A549 (cell line): ENCODE measurements at regions not wholly inside any gene's neighbourhood (a gene's known extent, or its start where the extent isn't known, plus 50 kb on each side); places are given as distances from the start of the nearest gene placed in this dataset.

Experiments
- CEBPB ChIP-seq, 2 experiments: fragments of >200 bp in 1 of 2; sonication (Bioruptor Twin) in 1 of 2; formaldehyde crosslinking in 1 of 2; IDR thresholded peaks; 2 replicates each; pipeline ENCODE4 v1.6.1; 2012 to 2016
- EP300 ChIP-seq, 2 experiments: fragments of >200 bp; sonication (Bioruptor Twin); formaldehyde crosslinking; IDR thresholded peaks; 2 replicates in 1 of 2; 3 replicates in 1 of 2; pipeline ENCODE4 v1.6.1; 2016 to 2017
- FOXS1 ChIP-seq: fragments of 250-450 bp; sonication (Bioruptor Pico); IDR thresholded peaks from 2 replicates; pipeline ENCODE4 v1.5.0; 2020; ENCODE audit warnings: mild to moderate bottlenecking, moderate library complexity
- POLR2A ChIP-seq: IDR thresholded peaks from 2 replicates; pipeline ENCODE4 v1.6.1; 2012; ENCODE audit warnings: mild to moderate bottlenecking, low read length
- TF ChIP-seq, protein P1 (sequence below): fragments of >200 bp; sonication (Bioruptor Twin); formaldehyde crosslinking; IDR thresholded peaks from 3 replicates; pipeline ENCODE4 v1.5.1; 2016
- TF ChIP-seq, protein P2 (sequence below): fragments of 200-600 bp; sonication (generic); IDR thresholded peaks from 2 replicates; pipeline ENCODE4 v1.6.1; 2016; ENCODE audit warnings: antibody characterized with exemption, mild to moderate bottlenecking, moderate library complexity
- TF ChIP-seq, protein P3 (sequence below): IDR thresholded peaks from 2 replicates; pipeline ENCODE4 v1.6.1; 2012

DNA sequence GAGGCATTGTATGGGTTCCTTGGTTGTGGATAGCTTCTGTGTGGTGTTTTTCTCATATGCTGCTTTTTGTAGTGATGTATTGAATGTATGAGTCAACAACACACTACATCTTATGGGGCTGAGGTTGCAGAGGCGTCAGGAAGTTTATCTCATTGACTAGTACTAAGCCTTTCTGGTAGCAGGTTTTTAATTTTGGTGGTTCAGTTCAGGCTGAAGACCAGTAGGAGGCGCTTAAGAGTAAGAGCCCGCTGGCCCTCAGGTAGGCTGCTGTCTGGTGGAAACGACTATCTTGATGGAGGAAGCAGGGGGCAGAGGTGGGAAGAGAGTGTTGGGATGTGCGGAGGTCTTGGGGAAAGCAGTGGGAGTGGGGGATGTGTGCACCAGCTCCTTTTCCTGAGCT, 62.4 kb downstream of the RTP4 start:
- TF ChIP-seq, protein P1, sequence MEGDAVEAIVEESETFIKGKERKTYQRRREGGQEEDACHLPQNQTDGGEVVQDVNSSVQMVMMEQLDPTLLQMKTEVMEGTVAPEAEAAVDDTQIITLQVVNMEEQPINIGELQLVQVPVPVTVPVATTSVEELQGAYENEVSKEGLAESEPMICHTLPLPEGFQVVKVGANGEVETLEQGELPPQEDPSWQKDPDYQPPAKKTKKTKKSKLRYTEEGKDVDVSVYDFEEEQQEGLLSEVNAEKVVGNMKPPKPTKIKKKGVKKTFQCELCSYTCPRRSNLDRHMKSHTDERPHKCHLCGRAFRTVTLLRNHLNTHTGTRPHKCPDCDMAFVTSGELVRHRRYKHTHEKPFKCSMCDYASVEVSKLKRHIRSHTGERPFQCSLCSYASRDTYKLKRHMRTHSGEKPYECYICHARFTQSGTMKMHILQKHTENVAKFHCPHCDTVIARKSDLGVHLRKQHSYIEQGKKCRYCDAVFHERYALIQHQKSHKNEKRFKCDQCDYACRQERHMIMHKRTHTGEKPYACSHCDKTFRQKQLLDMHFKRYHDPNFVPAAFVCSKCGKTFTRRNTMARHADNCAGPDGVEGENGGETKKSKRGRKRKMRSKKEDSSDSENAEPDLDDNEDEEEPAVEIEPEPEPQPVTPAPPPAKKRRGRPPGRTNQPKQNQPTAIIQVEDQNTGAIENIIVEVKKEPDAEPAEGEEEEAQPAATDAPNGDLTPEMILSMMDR, result no peak
- TF ChIP-seq POLR2A (no peak), CEBPB (IDR thresholded peaks at IDR 0.05) (no peak), FOXS1 (CRISPR knock-in tag) (no peak), EP300 (IDR thresholded peaks at IDR 0.05) (no peak)
- TF ChIP-seq, protein P2, sequence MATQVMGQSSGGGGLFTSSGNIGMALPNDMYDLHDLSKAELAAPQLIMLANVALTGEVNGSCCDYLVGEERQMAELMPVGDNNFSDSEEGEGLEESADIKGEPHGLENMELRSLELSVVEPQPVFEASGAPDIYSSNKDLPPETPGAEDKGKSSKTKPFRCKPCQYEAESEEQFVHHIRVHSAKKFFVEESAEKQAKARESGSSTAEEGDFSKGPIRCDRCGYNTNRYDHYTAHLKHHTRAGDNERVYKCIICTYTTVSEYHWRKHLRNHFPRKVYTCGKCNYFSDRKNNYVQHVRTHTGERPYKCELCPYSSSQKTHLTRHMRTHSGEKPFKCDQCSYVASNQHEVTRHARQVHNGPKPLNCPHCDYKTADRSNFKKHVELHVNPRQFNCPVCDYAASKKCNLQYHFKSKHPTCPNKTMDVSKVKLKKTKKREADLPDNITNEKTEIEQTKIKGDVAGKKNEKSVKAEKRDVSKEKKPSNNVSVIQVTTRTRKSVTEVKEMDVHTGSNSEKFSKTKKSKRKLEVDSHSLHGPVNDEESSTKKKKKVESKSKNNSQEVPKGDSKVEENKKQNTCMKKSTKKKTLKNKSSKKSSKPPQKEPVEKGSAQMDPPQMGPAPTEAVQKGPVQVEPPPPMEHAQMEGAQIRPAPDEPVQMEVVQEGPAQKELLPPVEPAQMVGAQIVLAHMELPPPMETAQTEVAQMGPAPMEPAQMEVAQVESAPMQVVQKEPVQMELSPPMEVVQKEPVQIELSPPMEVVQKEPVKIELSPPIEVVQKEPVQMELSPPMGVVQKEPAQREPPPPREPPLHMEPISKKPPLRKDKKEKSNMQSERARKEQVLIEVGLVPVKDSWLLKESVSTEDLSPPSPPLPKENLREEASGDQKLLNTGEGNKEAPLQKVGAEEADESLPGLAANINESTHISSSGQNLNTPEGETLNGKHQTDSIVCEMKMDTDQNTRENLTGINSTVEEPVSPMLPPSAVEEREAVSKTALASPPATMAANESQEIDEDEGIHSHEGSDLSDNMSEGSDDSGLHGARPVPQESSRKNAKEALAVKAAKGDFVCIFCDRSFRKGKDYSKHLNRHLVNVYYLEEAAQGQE, result no peak
- TF ChIP-seq, protein P3, sequence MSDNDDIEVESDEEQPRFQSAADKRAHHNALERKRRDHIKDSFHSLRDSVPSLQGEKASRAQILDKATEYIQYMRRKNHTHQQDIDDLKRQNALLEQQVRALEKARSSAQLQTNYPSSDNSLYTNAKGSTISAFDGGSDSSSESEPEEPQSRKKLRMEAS, result no peak
